Mesenchymal stem cell (in vitro differentiated cells and primary cell): ENCODE measurements at regions not wholly inside any gene's neighbourhood (a gene's known extent, or its start where the extent isn't known, plus 50 kb on each side); places are given as distances from the start of the nearest gene placed in this dataset.

Experiments
- DNase-seq: peaks from one replicate; pipeline ENCODE4 v3.0.0-alpha.2; 2013
- H2AFZ ChIP-seq: one replicate; pipeline ENCODE4 v1.6.1; 2013; ENCODE audit warnings: low read depth, mild to moderate bottlenecking, control low read depth, inconsistent platforms, low read length, moderate library complexity
- H2AK5ac ChIP-seq: 2 replicates; pipeline ENCODE4 v1.6.1; 2013; ENCODE audit warnings: low read length, moderate library complexity, mild to moderate bottlenecking, inconsistent platforms; ENCODE audit not compliant: severe bottlenecking
- H2BK120ac ChIP-seq: one replicate; pipeline ENCODE4 v1.6.1; 2013; ENCODE audit warnings: low read depth, mild to moderate bottlenecking, inconsistent platforms, low read length, moderate library complexity
- H2BK12ac ChIP-seq, 2 experiments: one replicate each; pipeline ENCODE4 v1.6.1; 2013; ENCODE audit warnings: inconsistent platforms in 2 of 2, low read length in 2 of 2, mild to moderate bottlenecking in 2 of 2, moderate library complexity in 2 of 2, control low read depth in 1 of 2
- H2BK15ac ChIP-seq: one replicate; pipeline ENCODE4 v1.6.1; 2013; ENCODE audit warnings: mild to moderate bottlenecking, low read depth, inconsistent platforms; ENCODE audit not compliant: poor library complexity, severe bottlenecking
- H2BK5ac ChIP-seq: 2 replicates; pipeline ENCODE4 v1.6.1; 2013; ENCODE audit warnings: low read depth, mild to moderate bottlenecking, low read length, control low read depth, inconsistent platforms; ENCODE audit not compliant: poor library complexity, severe bottlenecking
- H3K14ac ChIP-seq, 2 experiments: one replicate each; pipeline ENCODE4 v1.6.1; 2013; ENCODE audit warnings: inconsistent platforms in 2 of 2, low read length in 2 of 2, control low read depth in 1 of 2, mild to moderate bottlenecking in 1 of 2, moderate library complexity in 1 of 2
- H3K18ac ChIP-seq, 2 experiments: one replicate each; pipeline ENCODE4 v1.6.1; 2013; ENCODE audit warnings: inconsistent platforms in 2 of 2, low read length in 2 of 2, control low read depth in 1 of 2, low read depth in 1 of 2, mild to moderate bottlenecking in 1 of 2
- H3K23ac ChIP-seq, 2 experiments: one replicate each; pipeline ENCODE4 v1.6.1; 2013; ENCODE audit warnings: inconsistent platforms in 2 of 2, low read length in 2 of 2, mild to moderate bottlenecking in 2 of 2, moderate library complexity in 2 of 2, control low read depth in 1 of 2
- H3K27ac ChIP-seq: 2 replicates; pipeline ENCODE4 v1.5.1; 2013; ENCODE audit warnings: mild to moderate bottlenecking, moderate library complexity, low read length, control low read depth, inconsistent platforms; ENCODE audit not compliant: poor library complexity, severe bottlenecking
- H3K27me3 ChIP-seq, 2 experiments: 2 replicates each; pipeline versions ENCODE4 v1.6.1 to v1.7.0; 2013; ENCODE audit warnings: low read length in 2 of 2, mild to moderate bottlenecking in 2 of 2, moderate library complexity in 2 of 2, control low read depth in 1 of 2, inconsistent platforms in 1 of 2; ENCODE audit not compliant: control insufficient read depth in 1 of 2, insufficient read depth in 1 of 2
- H3K36me3 ChIP-seq, 2 experiments: 2 replicates each; pipeline versions ENCODE4 v1.6.1 to v1.7.0; 2013; ENCODE audit warnings: low read length in 2 of 2, control low read depth in 1 of 2, inconsistent platforms in 1 of 2, low read depth in 1 of 2, mild to moderate bottlenecking in 1 of 2; ENCODE audit not compliant: insufficient read depth in 2 of 2, control insufficient read depth in 1 of 2
- H3K4ac ChIP-seq, 2 experiments: one replicate each; pipeline ENCODE4 v1.6.1; 2013; ENCODE audit warnings: inconsistent platforms in 2 of 2, low read length in 2 of 2, mild to moderate bottlenecking in 2 of 2, moderate library complexity in 2 of 2, control low read depth in 1 of 2, low read depth in 1 of 2
- H3K4me1 ChIP-seq: 2 replicates; pipeline ENCODE4 v1.6.1; 2013; ENCODE audit warnings: low read depth, low read length, control low read depth; ENCODE audit not compliant: control insufficient read depth, insufficient read depth
- H3K4me2 ChIP-seq: 2 replicates; pipeline ENCODE4 v1.6.1; 2013; ENCODE audit warnings: low read length, mild to moderate bottlenecking, inconsistent platforms; ENCODE audit not compliant: poor library complexity, severe bottlenecking
- H3K4me3 ChIP-seq, 2 experiments: 2 replicates each; pipeline versions ENCODE4 v1.5.1 to v1.7.0; 2013; ENCODE audit warnings: low read length in 2 of 2, mild to moderate bottlenecking in 2 of 2, control low read depth in 1 of 2, low read depth in 1 of 2; ENCODE audit not compliant: insufficient read depth in 1 of 2
- H3K79me1 ChIP-seq: replicated peaks from 2 replicates; pipeline ENCODE4 v1.6.1; 2013; ENCODE audit warnings: mild to moderate bottlenecking, control low read depth, low read length, inconsistent platforms; ENCODE audit not compliant: poor library complexity, severe bottlenecking
- H3K9ac ChIP-seq: 2 replicates; pipeline ENCODE4 v1.7.0; 2013; ENCODE audit warnings: mild to moderate bottlenecking, low read length, moderate library complexity
- H3K9me3 ChIP-seq: 2 replicates; pipeline ENCODE4 v1.7.0; 2013; ENCODE audit warnings: mild to moderate bottlenecking, low read length; ENCODE audit not compliant: control insufficient read depth
- H4K8ac ChIP-seq: one replicate; pipeline ENCODE4 v1.6.1; 2013; ENCODE audit warnings: inconsistent platforms, mild to moderate bottlenecking, low read length, moderate library complexity
- H4K91ac ChIP-seq: one replicate; pipeline ENCODE4 v1.6.1; 2013; ENCODE audit warnings: mild to moderate bottlenecking, low read length, inconsistent platforms
- WGBS: methylation state at CpG from one replicate; pipeline ENCODE4 v1.1.7; 2013; ENCODE audit warnings: mixed read lengths; 5-methylcytosine and 5-hydroxymethylcytosine counted together

- Histone ChIP-seq H3K9me3 (no peaks in the 10 kb centered on the region), H3K36me3 (no peaks in the 10 kb centered on the region), H3K79me1 (no peaks in the 10 kb centered on the region), H3K4me3 (no peak overlapping the region), H3K4me1 (peaks cover 13% of the 10 kb centered on the region), H3K27ac (no peak overlapping the region), H3K23ac (no peak overlapping the region), H2AK5ac (no peak overlapping the region), H2BK5ac (no peak overlapping the region), H2AFZ (no peak overlapping the region), H2BK12ac (no peak overlapping the region), H3K4ac (no peak overlapping the region), H4K8ac (no peak overlapping the region), H3K4me2 (no peak overlapping the region), H2BK15ac (no peak overlapping the region), H4K91ac (no peak overlapping the region), H3K9ac (no peak overlapping the region), H3K14ac (no peak overlapping the region), H3K18ac (no peak overlapping the region), H3K27me3 (no peaks in the 10 kb centered on the region), H2BK120ac (no peak overlapping the region)
- 86% methylated on average over 5 of the region's 5 CpGs for WGBS
- no peak for DNase-seq
These were observed 276.7 kb downstream of the SYK start for GRCh38 chr9:91078369-91078695.

GRCh38 chr9:91082731-91083130, 279.0 kb downstream of the AUH start:
- H4K91ac ChIP-seq, result no peak overlapping the region
- WGBS, result 80% methylated on average over 4 of the region's 4 CpGs
- H3K4ac ChIP-seq, result no peak overlapping the region
- H3K9ac ChIP-seq, result no peak overlapping the region
- no peaks in the 10 kb centered on the region for H3K36me3 ChIP-seq
- no peak overlapping the region for H2BK12ac ChIP-seq
- H2AFZ ChIP-seq, result no peak overlapping the region
- no peak overlapping the region for H2BK15ac ChIP-seq
- no peak overlapping the region for H3K4me3 ChIP-seq
- H3K9me3 ChIP-seq, result no peaks in the 10 kb centered on the region
- H2BK120ac ChIP-seq, result no peak overlapping the region
- H2BK5ac ChIP-seq, result no peak overlapping the region
- H3K79me1 ChIP-seq, result no peaks in the 10 kb centered on the region
- no peaks in the 10 kb centered on the region for H3K27me3 ChIP-seq
- no peak overlapping the region for H3K4me2 ChIP-seq
- no peak overlapping the region for H3K18ac ChIP-seq
- H2AK5ac ChIP-seq, result no peak overlapping the region
- H3K4me1 ChIP-seq, result peaks cover 2% of the 10 kb centered on the region
- no peak overlapping the region for H3K14ac ChIP-seq
- H3K23ac ChIP-seq, result no peak overlapping the region
- no peak overlapping the region for H3K27ac ChIP-seq
- no peak for DNase-seq
- no peak overlapping the region for H4K8ac ChIP-seq

GRCh38 chr9:91084896-91085516, 276.7 kb downstream of the AUH start:
- 89% methylated on average over 2 of the region's 2 CpGs for WGBS

GRCh38 chr9:91085517-91086291, 276.0 kb downstream of the AUH start:
- Histone ChIP-seq H2BK15ac (no peak overlapping the region), H2BK120ac (no peak overlapping the region), H4K91ac (no peak overlapping the region), H2BK12ac (no peak overlapping the region), H3K9me3 (no peaks in the 10 kb centered on the region), H2AK5ac (no peak overlapping the region), H3K27ac (no peak overlapping the region), H3K4me1 (peaks cover 3% of the 10 kb centered on the region), H3K23ac (no peak overlapping the region), H3K27me3 (no peaks in the 10 kb centered on the region), H2BK5ac (no peak overlapping the region), H3K18ac (no peak overlapping the region), H2AFZ (no peak overlapping the region), H3K14ac (no peak overlapping the region), H3K9ac (no peak overlapping the region), H3K4me2 (no peak overlapping the region), H4K8ac (no peak overlapping the region), H3K4me3 (no peak overlapping the region), H3K36me3 (no peaks in the 10 kb centered on the region), H3K4ac (no peak overlapping the region), H3K79me1 (no peaks in the 10 kb centered on the region)
- WGBS, result 89% methylated on average over 2 of the region's 2 CpGs
- DNase-seq, result no peak

More at GRCh38 chr9:91084896-91085516, 276.7 kb downstream of the AUH start:
- H3K79me1 ChIP-seq, result no peaks in the 10 kb centered on the region
- H3K9me3 ChIP-seq, result no peaks in the 10 kb centered on the region
- no peak overlapping the region for H2BK15ac ChIP-seq
- H3K9ac ChIP-seq, result no peak overlapping the region
- no peaks in the 10 kb centered on the region for H3K36me3 ChIP-seq
- no peak overlapping the region for H4K91ac ChIP-seq
- H2BK5ac ChIP-seq, result no peak overlapping the region
- H3K14ac ChIP-seq, result no peak overlapping the region
- H2BK12ac ChIP-seq, result no peak overlapping the region
- H2AK5ac ChIP-seq, result no peak overlapping the region
- H2BK120ac ChIP-seq, result no peak overlapping the region
- no peak overlapping the region for H2AFZ ChIP-seq
- H3K4me1 ChIP-seq, result peaks cover 1% of the 10 kb centered on the region
- H4K8ac ChIP-seq, result no peak overlapping the region
- no peak overlapping the region for H3K4me2 ChIP-seq
- H3K23ac ChIP-seq, result no peak overlapping the region
- H3K4me3 ChIP-seq, result no peak overlapping the region
- H3K27ac ChIP-seq, result no peak overlapping the region
- no peak overlapping the region for H3K4ac ChIP-seq
- no peak for DNase-seq
- no peaks in the 10 kb centered on the region for H3K27me3 ChIP-seq
- no peak overlapping the region for H3K18ac ChIP-seq
